GM19372 (cell line): ENCODE measurements at regions not wholly inside any gene's neighbourhood (a gene's known extent, or its start where the extent isn't known, plus 50 kb on each side); places are given as distances from the start of the nearest gene placed in this dataset.
"Not testable (repeated sequence)": the region's sequence is repeated elsewhere in the genome, so short reads cannot be mapped to it uniquely, and the experiment has no call there.

ENCODE experiments used
- ATAC-seq: cut with Tn5 transposase; IDR thresholded peaks from one replicate; pipeline ENCODE4 v1.9.1; 2021; ENCODE audit warnings: mild to moderate bottlenecking, low read depth, moderate library complexity; ENCODE audit not compliant: unreplicated experiment

- ATAC-seq: no peak
Observed at GRCh38 chr10:3580565-3580964, 204.4 kb downstream of the KLF6 start.

- no peak for ATAC-seq
Observed at GRCh38 chr10:3579845-3580244, 205.2 kb downstream of the KLF6 start.

- ATAC-seq: no peak
Observed at GRCh38 chr10:3578682-3579081, 206.3 kb downstream of the KLF6 start.

GRCh38 chr10:3578159-3578558, 206.8 kb downstream of the KLF6 start:
- no peak for ATAC-seq

GRCh38 chr10:3574451-3574850, 210.6 kb downstream of the KLF6 start:
- ATAC-seq: no peak

- ATAC-seq: no peak
Observed at GRCh38 chr10:3573498-3573897, 211.5 kb downstream of the KLF6 start.

- ATAC-seq: no peak
Observed at GRCh38 chr10:3571310-3571825, 213.6 kb downstream of the KLF6 start.

- ATAC-seq: no peak
Observed at GRCh38 chr10:3570855-3571266, 214.1 kb downstream of the KLF6 start.

- no peak for ATAC-seq
Observed at GRCh38 chr10:3570131-3570729, 214.8 kb downstream of the KLF6 start.

- no peak for ATAC-seq
Observed at GRCh38 chr10:3568983-3569382, 216.0 kb downstream of the KLF6 start.

GRCh38 chr10:3568392-3568791, 216.6 kb downstream of the KLF6 start:
- no peak for ATAC-seq

GRCh38 chr10:3567291-3567963, 217.6 kb downstream of the KLF6 start:
- no peak for ATAC-seq

GRCh38 chr10:3566627-3567026, 218.4 kb downstream of the KLF6 start:
- ATAC-seq: no peak

- ATAC-seq: no peak
Observed at GRCh38 chr10:3564346-3565002, 220.5 kb downstream of the KLF6 start.

- no peak for ATAC-seq
Observed at GRCh38 chr10:3563298-3563697, 221.7 kb downstream of the KLF6 start.

GRCh38 chr10:3560628-3561027, 224.4 kb downstream of the KLF6 start:
- ATAC-seq: not testable (repeated sequence)

GRCh38 chr10:3559527-3559926, 225.5 kb downstream of the KLF6 start:
- ATAC-seq: no peak

- no peak for ATAC-seq
Observed at GRCh38 chr10:3559011-3559410, 226.0 kb downstream of the KLF6 start.

- ATAC-seq: not testable (repeated sequence)
Observed at GRCh38 chr10:3556191-3557017, 228.6 kb downstream of the KLF6 start.

GRCh38 chr10:3554121-3554522, 230.9 kb downstream of the KLF6 start:
- no peak for ATAC-seq

- ATAC-seq: no peak
Observed at GRCh38 chr10:3552281-3552680, 232.7 kb downstream of the KLF6 start.
